Stomach (tissue), 8 donors: ENCODE measurements at regions not wholly inside any gene's neighbourhood (a gene's known extent, or its start where the extent isn't known, plus 50 kb on each side); places are given as distances from the start of the nearest gene placed in this dataset.
"Not testable (repeated sequence)": the region's sequence is repeated elsewhere in the genome, so short reads cannot be mapped to it uniquely, and the experiment has no call there.

Experiments
- DNase-seq, 2 donors: peaks; one replicate each; pipeline versions ENCODE4 v3.0.0 to v3.0.0-alpha.2; 2013 to 2019
- H3K27ac ChIP-seq, 5 donors: fragments of 200-600 bp in 4 of 5; sonication (generic) in 4 of 5; one replicate each; pipeline ENCODE4 v1.5.1; 2013 to 2019; ENCODE audit warnings: mild to moderate bottlenecking in 1 of 5, moderate library complexity in 1 of 5
- H3K27me3 ChIP-seq, 3 donors: fragments of 200-600 bp; sonication (generic); one replicate each; pipeline ENCODE4 v1.5.1; 2017 to 2019; ENCODE audit warnings: mixed run types in 1 of 3
- H3K36me3 ChIP-seq, 4 donors: fragments of 200-600 bp; sonication (generic); 1 replicate in 3 of 4; 2 replicates in 1 of 4; pipeline ENCODE4 v1.5.1; 2016 to 2019
- H3K4me1 ChIP-seq, 4 donors: fragments of 200-600 bp; sonication (generic); one replicate each; pipeline ENCODE4 v1.5.1; 2016 to 2019
- H3K4me3 ChIP-seq, 4 donors: fragments of 200-600 bp; sonication (generic) in 3 of 4; one replicate each; pipeline ENCODE4 v1.5.1; 2016 to 2019; ENCODE audit warnings: mild to moderate bottlenecking in 1 of 4
- H3K9me3 ChIP-seq, 4 donors: fragments of 200-600 bp; sonication (generic); one replicate each; pipeline ENCODE4 v1.5.1; 2016 to 2019
- CTCF ChIP-seq, 7 experiments: fragments of 450-650 bp in 4 of 7; fragments of 200-600 bp in 3 of 7; sonication (generic) in 3 of 7; IDR thresholded peaks; one replicate each; pipeline ENCODE4 v1.5.1; 2016 to 2019; ENCODE audit warnings: antibody characterized with exemption in 7 of 7, control low read depth in 2 of 7, mild to moderate bottlenecking in 1 of 7
- EP300 ChIP-seq: sonication (generic); formaldehyde crosslinking; IDR thresholded peaks from one replicate; pipeline ENCODE4 v1.6.1; 2017; ENCODE audit warnings: antibody characterized with exemption
- POLR2A ChIP-seq, 4 donors: fragments of 450-650 bp; IDR thresholded peaks; one replicate each; pipeline ENCODE4 v1.6.1; 2016; ENCODE audit warnings: antibody characterized with exemption in 4 of 4, control low read depth in 2 of 4, mild to moderate bottlenecking in 1 of 4, moderate library complexity in 1 of 4
- POLR2AphosphoS5 ChIP-seq, 3 donors: sonication (generic); formaldehyde crosslinking; IDR thresholded peaks; one replicate each; pipeline ENCODE4 v1.6.1; 2016; ENCODE audit warnings: antibody characterized with exemption in 3 of 3
- WGBS, 5 donors: extraction: QIAGEN DNeasy Blood & Tissue Kit in 3 of 5; methylation state at CpG; one replicate each; pipeline versions ENCODE4 v1.1.5 to v1.1.7; 2013 to 2018; 5-methylcytosine and 5-hydroxymethylcytosine counted together
- intact Hi-C: fragments of 100-400 bp; cut with DNase I; formaldehyde crosslinking; loops from one replicate; pipeline ENCODE4 v1.15.1; 2023; ENCODE audit warnings: low total_unique reads
- donor health status: healthy with polysubstance abuse.
- donor health status: Bipolar disorder and iron deficiency.
- donor health status: healthy.

GRCh38 chr3:166837535-166837934 lies 542.6 kb downstream of the ZBBX start:
- intact Hi-C loops, result no loop called here

DNA sequence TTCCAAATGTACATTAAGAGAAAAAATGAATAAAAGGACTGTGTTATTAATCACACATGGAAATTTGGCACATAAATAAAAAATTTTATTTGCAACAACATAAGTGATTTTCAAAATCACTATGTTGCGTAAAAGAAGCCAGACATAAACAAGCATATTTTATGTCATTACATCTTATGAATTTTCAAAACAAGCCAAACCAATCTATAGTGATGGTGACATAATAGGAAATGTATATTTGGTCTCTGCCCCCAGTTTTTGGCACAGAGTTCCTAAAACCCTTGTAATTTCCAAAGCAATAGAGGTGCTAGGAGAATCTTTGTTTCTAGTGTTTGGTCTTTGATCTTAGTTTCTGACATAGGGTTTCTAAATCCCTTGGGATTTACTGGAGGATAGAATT lies 543.3 kb downstream of the ZBBX start:
- Histone ChIP-seq H3K4me3 (no peak overlapping the region), H3K9me3 (no peaks in the 10 kb centered on the region), H3K36me3 (no peaks in the 10 kb centered on the region), H3K27me3 (peaks cover 0 to 7% (median 0%) of the 10 kb centered on the region in 3 donors), H3K4me1 (no peaks in the 10 kb centered on the region), H3K27ac (no peak overlapping the region)
- intact Hi-C loops, result no loop called here
- DNase-seq, result peak in 1 of 2 donors; percentile 2
- WGBS, 5 donors, result 71 to 86% (median 83%) methylated on average over 1 of the region's 1 CpG
- TF ChIP-seq CTCF (IDR thresholded peaks at IDR 0.05) (no peak), POLR2A (IDR thresholded peaks at IDR 0.05) (no peak), EP300 (no peak), POLR2AphosphoS5 (IDR thresholded peaks at IDR 0.05) (no peak)

More at GRCh38 chr3:166837535-166837934, 542.6 kb downstream of the ZBBX start:
- no peak overlapping the region for H3K4me3 ChIP-seq
- no peaks in the 10 kb centered on the region for H3K4me1 ChIP-seq
- TF ChIP-seq EP300 (no peak), POLR2A (IDR thresholded peaks at IDR 0.05) (no peak), CTCF (IDR thresholded peaks at IDR 0.05) (no peak), POLR2AphosphoS5 (IDR thresholded peaks at IDR 0.05) (no peak)
- H3K27me3 ChIP-seq, result peaks cover 0 to 3% (median 0%) of the 10 kb centered on the region in 3 donors
- peak in 1 of 2 donors; percentile 15 for DNase-seq
- H3K9me3 ChIP-seq, result peaks cover 0 to 2% (median under 1%) of the 10 kb centered on the region in 4 donors
- H3K27ac ChIP-seq, result no peak overlapping the region
- H3K36me3 ChIP-seq, result no peaks in the 10 kb centered on the region
- WGBS, 5 donors, result 55 to 76% (median 65%) methylated on average over 4 of the region's 4 CpGs

DNA sequence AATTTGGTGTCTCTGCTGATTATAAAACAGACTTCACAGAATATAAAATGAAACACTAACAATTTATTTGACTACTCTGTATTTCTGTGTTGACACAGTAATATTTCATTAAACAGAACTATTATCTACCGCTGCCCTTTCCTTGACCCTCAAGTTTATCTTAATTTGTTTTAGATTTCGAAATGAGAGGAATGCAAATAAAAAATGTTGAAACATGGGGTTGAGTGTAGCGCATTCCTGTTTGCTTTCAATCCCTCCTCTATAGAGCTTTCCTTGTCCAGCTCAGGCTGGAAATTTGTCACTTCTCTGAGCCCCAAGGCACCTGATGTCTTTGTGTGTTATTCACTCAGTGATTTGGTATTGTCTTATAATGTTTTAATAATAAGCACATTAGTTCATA lies 550.2 kb downstream of the ZBBX start:
- peak in 1 of 2 donors; percentile 81 for DNase-seq
- peaks cover 0 to 12% (median 0%) of the 10 kb centered on the region in 3 donors for H3K27me3 ChIP-seq
- H3K4me1 ChIP-seq, result peaks cover 0 to 9% (median 3%) of the 10 kb centered on the region in 4 donors
- H3K36me3 ChIP-seq, result no peaks in the 10 kb centered on the region
- intact Hi-C loops, result no loop called here
- no peaks in the 10 kb centered on the region for H3K9me3 ChIP-seq
- no peak overlapping the region for H3K4me3 ChIP-seq
- 24 to 57% (median 29%) methylated on average over 3 of the region's 3 CpGs for WGBS, 5 donors
- TF ChIP-seq POLR2AphosphoS5 (IDR thresholded peaks at IDR 0.05), result peak in 1 of 3 donors; percentile 41
- TF ChIP-seq CTCF (IDR thresholded peaks at IDR 0.05), result no peak
- no peak overlapping the region for H3K27ac ChIP-seq

GRCh38 chr3:166818464-166818863 lies 561.6 kb downstream of the ZBBX start:
- intact Hi-C loops, result no loop called here
- TF ChIP-seq CTCF (IDR thresholded peaks at IDR 0.05) (no peak), POLR2AphosphoS5 (IDR thresholded peaks at IDR 0.05) (no peak), POLR2A (IDR thresholded peaks at IDR 0.05) (no peak), EP300 (no peak)
- Histone ChIP-seq H3K4me3 (no peak overlapping the region), H3K4me1 (no peaks in the 10 kb centered on the region), H3K36me3 (no peaks in the 10 kb centered on the region), H3K27me3 (no peaks in the 10 kb centered on the region), H3K9me3 (no peaks in the 10 kb centered on the region), H3K27ac (no peak overlapping the region)
- no peak for DNase-seq

DNA sequence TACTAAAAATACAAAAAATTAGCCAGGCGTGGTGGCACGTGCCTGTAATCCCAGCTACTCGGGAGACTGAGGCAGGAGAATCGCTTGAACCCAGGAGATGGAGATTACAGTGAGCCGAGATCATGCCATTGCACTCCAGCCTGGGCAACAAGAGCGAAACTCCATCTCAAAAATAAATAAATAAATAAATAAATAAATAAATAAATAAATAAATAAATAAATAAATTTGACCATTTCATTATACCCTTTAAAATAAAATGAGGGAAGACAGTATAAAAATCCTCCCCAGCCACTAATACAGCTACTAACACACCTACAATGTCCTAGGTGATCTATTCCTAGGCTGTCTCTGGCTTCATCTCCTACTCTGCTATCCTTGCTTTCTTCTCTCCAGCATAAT lies 562.8 kb downstream of the ZBBX start:
- H3K9me3 ChIP-seq, H3K27me3 ChIP-seq, H3K4me1 ChIP-seq, DNase-seq, H3K36me3 ChIP-seq, H3K27ac ChIP-seq, H3K4me3 ChIP-seq, intact Hi-C loops: not testable (repeated sequence)
- 87 to 93% (median 93%) methylated on average over 6 of the region's 6 CpGs for WGBS, 5 donors
